ENCODE measurements at regions not wholly inside any gene's neighbourhood (a gene's known extent, or its start where the extent isn't known, plus 50 kb on each side); places are given as distances from the start of the nearest gene placed in this dataset.

- TF ChIP-seq POLR2A (IDR thresholded peaks at IDR 0.05) = no peak
- no peak for TF ChIP-seq CTCF (IDR thresholded peaks at IDR 0.05)
- no peak for TF ChIP-seq POLR2AphosphoS5 (IDR thresholded peaks at IDR 0.05)
These were observed 124.5 kb upstream of the ZNF507 start for GRCh38 chr19:32220951-32221350.

Data from transverse colon (tissue), 4 donors.